Gastrocnemius medialis (tissue), 4 donors: ENCODE measurements at regions not wholly inside any gene's neighbourhood (a gene's known extent, or its start where the extent isn't known, plus 50 kb on each side); places are given as distances from the start of the nearest gene placed in this dataset.
"Not testable (repeated sequence)": the region's sequence is repeated elsewhere in the genome, so short reads cannot be mapped to it uniquely, and the experiment has no call there.

Source experiments
- CTCF ChIP-seq, 5 experiments: fragments of 450-650 bp in 3 of 5; fragments of 200-600 bp in 2 of 5; sonication (generic) in 2 of 5; IDR thresholded peaks in 4 of 5; conservative IDR thresholded peaks in 1 of 5; 1 replicate in 4 of 5; 2 replicates in 1 of 5; pipeline ENCODE4 v1.5.1; 2016 to 2019; ENCODE audit warnings: antibody characterized with exemption in 5 of 5, mild to moderate bottlenecking in 3 of 5, moderate library complexity in 3 of 5
- POLR2A ChIP-seq, 2 donors: fragments of 450-650 bp; IDR thresholded peaks; one replicate each; pipeline ENCODE4 v1.6.1; 2017; ENCODE audit warnings: antibody characterized with exemption in 2 of 2, mild to moderate bottlenecking in 2 of 2, moderate library complexity in 2 of 2

- TF ChIP-seq CTCF (IDR thresholded peaks at IDR 0.05 in 4 of 5, conservative IDR thresholded peaks at IDR 0.05 in 1 of 5); POLR2A (IDR thresholded peaks at IDR 0.05): not testable (repeated sequence)
Measured at GRCh38 chr5:34108897-34109296, 65.9 kb upstream of the C1QTNF3 start.
